ENCODE measurements at regions not wholly inside any gene's neighbourhood (a gene's known extent, or its start where the extent isn't known, plus 50 kb on each side); places are given as distances from the start of the nearest gene placed in this dataset.

GRCh38 chrX:1035206-1035605, 177.2 kb downstream of the CRLF2 start:
- DNase-seq (no peak), ATAC-seq (ENCODE audit: low read depth) (no peak)
- no peak overlapping the region for H3K9ac ChIP-seq (ENCODE audit: low read length)
- H3K4me2 ChIP-seq (replicated peaks; ENCODE audit: low read depth, low read length, poor library complexity, severe bottlenecking): no peak overlapping the region
- TF ChIP-seq CTCF (IDR thresholded peaks at IDR 0.05) (no peak), EZH2 (IDR thresholded peaks at IDR 0.05; ENCODE audit: borderline replicate concordance, insufficient read depth, low read depth, low read length, poor library complexity, severe bottlenecking) (no peak)
- 84% methylated on average over 18 of the region's 19 CpGs for WGBS (ENCODE audit: insufficient coverage)
- H3K79me2 ChIP-seq (ENCODE audit: control insufficient read depth, insufficient read depth, low read length): no peaks in the 10 kb centered on the region
- Mint-ChIP-seq H3K9me3 (ENCODE audit: insufficient read depth) (peaks cover 8% of the 10 kb centered on the region), H3K27me3 (no peaks in the 10 kb centered on the region), H3K27ac (no peak overlapping the region), H3K4me3 (no peak overlapping the region), H3K4me1 (no peaks in the 10 kb centered on the region)
- H2AFZ ChIP-seq (ENCODE audit: insufficient read depth, low read depth, low read length, poor library complexity, severe bottlenecking): no peak overlapping the region
- no peaks in the 10 kb centered on the region for H3K4me1 ChIP-seq (ENCODE audit: control insufficient read depth in 2 of 2, insufficient read depth in 2 of 2, low read length in 2 of 2)
- H4K20me1 ChIP-seq (ENCODE audit: control insufficient read depth, insufficient read depth, low read length, poor library complexity, severe bottlenecking): no peaks in the 10 kb centered on the region
- CTCF ChIA-PET: no interaction called here
- POLR2A ChIA-PET: no interaction called here
- H3K4me3 ChIP-seq (ENCODE audit: control extremely low read depth in 1 of 5, extremely low read depth in 1 of 5, insufficient read depth in 1 of 5, low read depth in 2 of 5, low read length in 4 of 5): no peak overlapping the region
- H3K27me3 ChIP-seq (replicated peaks in 1 of 4; ENCODE audit: control extremely low read depth in 1 of 4, control insufficient read depth in 3 of 4, insufficient read depth in 4 of 4, low read length in 3 of 4): no peaks in the 10 kb centered on the region
- H3K27ac ChIP-seq (ENCODE audit: low read length in 2 of 2): no peak overlapping the region
- intact Hi-C loops (cut with micrococcal nuclease): no loop called here
- no peaks in the 10 kb centered on the region for H3K36me3 ChIP-seq (replicated peaks in 1 of 2; ENCODE audit: control extremely low read depth in 1 of 2, control insufficient read depth in 1 of 2, extremely low read depth in 1 of 2, insufficient read depth in 2 of 2, low read length in 1 of 2)
- peaks cover 0 to 32% (median 2%) of the 10 kb centered on the region in 3 donors for H3K9me3 ChIP-seq (ENCODE audit: control extremely low read depth in 1 of 3, control insufficient read depth in 2 of 3, insufficient read depth in 1 of 3, low read length in 2 of 3)

- 91% methylated on average over 10 of the region's 17 CpGs for WGBS (ENCODE audit: insufficient coverage)
- H3K4me1 Mint-ChIP-seq: no peaks in the 10 kb centered on the region
- no peak for ATAC-seq (ENCODE audit: low read depth)
Observed at GRCh38 chrX:1034717-1035116, 177.7 kb downstream of the CRLF2 start.

More at GRCh38 chrX:1034717-1035116, 177.7 kb downstream of the CRLF2 start:
- TF ChIP-seq EZH2 (IDR thresholded peaks at IDR 0.05; ENCODE audit: borderline replicate concordance, insufficient read depth, low read depth, low read length, poor library complexity, severe bottlenecking) (no peak), CTCF (IDR thresholded peaks at IDR 0.05) (no peak)
- H4K20me1 ChIP-seq (ENCODE audit: control insufficient read depth, insufficient read depth, low read length, poor library complexity, severe bottlenecking): no peaks in the 10 kb centered on the region
- no peak overlapping the region for H3K4me2 ChIP-seq (replicated peaks; ENCODE audit: low read depth, low read length, poor library complexity, severe bottlenecking)
- no peaks in the 10 kb centered on the region for H3K4me1 ChIP-seq (ENCODE audit: control insufficient read depth in 2 of 2, insufficient read depth in 2 of 2, low read length in 2 of 2)
- ChIA-PET CTCF (no interaction called here), POLR2A (no interaction called here)
- H3K79me2 ChIP-seq (ENCODE audit: control insufficient read depth, insufficient read depth, low read length): no peaks in the 10 kb centered on the region
- H3K27me3 ChIP-seq (replicated peaks in 1 of 4; ENCODE audit: control extremely low read depth in 1 of 4, control insufficient read depth in 3 of 4, insufficient read depth in 4 of 4, low read length in 3 of 4): no peaks in the 10 kb centered on the region
- intact Hi-C loops (cut with micrococcal nuclease): no loop called here
- peaks cover 0 to 28% (median 2%) of the 10 kb centered on the region in 3 donors for H3K9me3 ChIP-seq (ENCODE audit: control extremely low read depth in 1 of 3, control insufficient read depth in 2 of 3, insufficient read depth in 1 of 3, low read length in 2 of 3)
- no peak overlapping the region for H3K9ac ChIP-seq (ENCODE audit: low read length)
- no peaks in the 10 kb centered on the region for H3K27me3 Mint-ChIP-seq
- H3K4me3 Mint-ChIP-seq: no peak overlapping the region
- no peak overlapping the region for H3K27ac Mint-ChIP-seq
- no peak overlapping the region for H3K4me3 ChIP-seq (ENCODE audit: control extremely low read depth in 1 of 5, extremely low read depth in 1 of 5, insufficient read depth in 1 of 5, low read depth in 2 of 5, low read length in 4 of 5)
- H3K9me3 Mint-ChIP-seq (ENCODE audit: insufficient read depth): peaks cover 3% of the 10 kb centered on the region
- no peaks in the 10 kb centered on the region for H3K36me3 ChIP-seq (replicated peaks in 1 of 2; ENCODE audit: control extremely low read depth in 1 of 2, control insufficient read depth in 1 of 2, extremely low read depth in 1 of 2, insufficient read depth in 2 of 2, low read length in 1 of 2)
- H3K27ac ChIP-seq (ENCODE audit: low read length in 2 of 2): no peak overlapping the region
- DNase-seq: no peak
- no peak overlapping the region for H2AFZ ChIP-seq (ENCODE audit: insufficient read depth, low read depth, low read length, poor library complexity, severe bottlenecking)
